A549 (cell line): ENCODE measurements at regions not wholly inside any gene's neighbourhood (a gene's known extent, or its start where the extent isn't known, plus 50 kb on each side); places are given as distances from the start of the nearest gene placed in this dataset.

Experiments used
- ATAC-seq, 2 experiments: fragments of 200-7000 bp in 1 of 2; fragments of >200 bp in 1 of 2; cut with Nextera tagmentation in 1 of 2; cut with Tn5 transposase in 1 of 2; 3 replicates each; pipeline versions ENCODE4 v1.8.0 to v1.9.1; 2018 to 2020; ENCODE audit warnings: mild to moderate bottlenecking in 1 of 2, moderate library complexity in 1 of 2
- CTCF ChIA-PET: fragments of 300-600 bp; sonication (Branson Sonifier 250); formaldehyde crosslinking; extraction: SDS; loops from one replicate; lab custom pipeline; 2021; ENCODE audit warnings: antibody characterized with exemption, inconsistent platforms; lab: Yijun Ruan, JAX
- POLR2A ChIA-PET: fragments of 350-600 bp; formaldehyde crosslinking; extraction: SDS; loops from one replicate; lab custom pipeline; 2021; ENCODE audit warnings: antibody characterized with exemption, inconsistent platforms; lab: Yijun Ruan, JAX
- DNase-seq, 2 experiments: peaks; one replicate each; pipeline versions ENCODE4 v3.0.0 to v3.0.0-alpha.2; 2011 to 2016; ENCODE audit warnings: low read depth in 1 of 2, low spot score in 1 of 2
- FAIRE-seq: peaks from 2 replicates; lab custom pipeline; 2011; peaks lifted over from hg19 to GRCh38; lab: Jason Lieb, UNC
- H3K27ac ChIP-seq, 2 experiments: fragments of >200 bp; sonication (Bioruptor Twin); formaldehyde crosslinking; 3 replicates each; pipeline ENCODE4 v1.5.1; 2016 to 2017
- H3K4me1 ChIP-seq: fragments of >200 bp; sonication (Bioruptor Twin); formaldehyde crosslinking; 3 replicates; pipeline ENCODE4 v1.6.1; 2016
- H3K4me2 ChIP-seq: fragments of >200 bp; sonication (Bioruptor Twin); formaldehyde crosslinking; 3 replicates; pipeline ENCODE4 v1.6.1; 2016
- H3K4me3 ChIP-seq: fragments of >200 bp; sonication (Bioruptor Twin); formaldehyde crosslinking; 3 replicates; pipeline ENCODE4 v1.5.1; 2016
- H3K9me3 ChIP-seq: fragments of >200 bp; sonication (Bioruptor Twin); formaldehyde crosslinking; 3 replicates; pipeline ENCODE4 v1.6.1; 2016
- CBX8 ChIP-seq: fragments of 200-600 bp; sonication (generic); IDR thresholded peaks from 2 replicates; pipeline ENCODE4 v1.6.1; 2016
- CHD2 ChIP-seq: fragments of 150-350 bp; IDR thresholded peaks from 2 replicates; pipeline ENCODE4 v1.6.1; 2014; ENCODE audit warnings: low read length; ENCODE audit not compliant: partially characterized antibody
- EHF ChIP-seq: fragments of 250-450 bp; sonication (Bioruptor Pico); IDR thresholded peaks from 2 replicates; pipeline ENCODE4 v1.5.0; 2020; ENCODE audit warnings: mild to moderate bottlenecking
- EHMT2 ChIP-seq: fragments of 200-600 bp; sonication (generic); IDR thresholded peaks from 2 replicates; pipeline ENCODE4 v1.6.1; 2016; ENCODE audit warnings: antibody characterized with exemption, low read depth, mild to moderate bottlenecking, moderate library complexity
- GATA3 ChIP-seq: IDR thresholded peaks from 2 replicates; pipeline ENCODE4 v1.6.1; 2012; ENCODE audit warnings: borderline replicate concordance
- HOXB5 ChIP-seq: fragments of 250-450 bp; sonication (Bioruptor Pico); IDR thresholded peaks from 2 replicates; pipeline ENCODE4 v1.5.0; 2020; ENCODE audit warnings: mild to moderate bottlenecking, moderate library complexity
- JUN ChIP-seq, 2 experiments: fragments of >200 bp; sonication (Bioruptor Twin); formaldehyde crosslinking; IDR thresholded peaks; 2 replicates in 1 of 2; 3 replicates in 1 of 2; pipeline ENCODE4 v1.6.1; 2016 to 2017
- NPAS2 ChIP-seq: fragments of 250-450 bp; sonication (Bioruptor Pico); IDR thresholded peaks from 2 replicates; pipeline ENCODE4 v1.8.0; 2022; ENCODE audit warnings: mild to moderate bottlenecking, moderate library complexity, borderline replicate concordance
- RCOR1 ChIP-seq: fragments of 150-350 bp; IDR thresholded peaks from 2 replicates; pipeline ENCODE4 v1.6.1; 2014; ENCODE audit warnings: antibody characterized with exemption, low read length, low read depth
- RFX5 ChIP-seq: fragments of 450-650 bp; IDR thresholded peaks from 2 replicates; pipeline ENCODE4 v1.7.1; 2014; ENCODE audit warnings: antibody characterized with exemption, mild to moderate bottlenecking, moderate library complexity
- SMC3 ChIP-seq: fragments of >200 bp; sonication (Bioruptor Twin); formaldehyde crosslinking; IDR thresholded peaks from 3 replicates; pipeline ENCODE4 v1.6.1; 2018; ENCODE audit warnings: inconsistent platforms
- SREBF2 ChIP-seq: fragments of 450-650 bp; IDR thresholded peaks from 2 replicates; pipeline ENCODE4 v1.6.1; 2014; ENCODE audit warnings: mild to moderate bottlenecking, moderate library complexity
- ZC3H11A ChIP-seq: fragments of 450-650 bp; IDR thresholded peaks from 2 replicates; pipeline ENCODE4 v1.6.1; 2014; ENCODE audit warnings: antibody characterized with exemption, mild to moderate bottlenecking
- ZFP36 ChIP-seq: fragments of 450-650 bp; IDR thresholded peaks from 2 replicates; pipeline ENCODE4 v1.6.1; 2014; ENCODE audit warnings: borderline replicate concordance; ENCODE audit not compliant: partially characterized antibody
- ZNF302 ChIP-seq: fragments of 250-450 bp; sonication (Bioruptor Pico); IDR thresholded peaks from 2 replicates; pipeline ENCODE4 v1.9.0; 2021; ENCODE audit warnings: inconsistent platforms, mild to moderate bottlenecking, moderate library complexity
- ZSCAN20 ChIP-seq: fragments of 250-450 bp; sonication (Bioruptor Pico); IDR thresholded peaks from 2 replicates; pipeline ENCODE4 v1.8.0; 2022; ENCODE audit warnings: mild to moderate bottlenecking, moderate library complexity
- WGBS: methylation state at CpG from one replicate; pipeline ENCODE4 v1.1.6; 2017; ENCODE audit errors: missing lambda C conversion rate; 5-methylcytosine and 5-hydroxymethylcytosine counted together
- TF ChIP-seq, protein P1 (sequence below): fragments of 150-350 bp; IDR thresholded peaks from 2 replicates; pipeline ENCODE4 v1.6.1; 2014; ENCODE audit warnings: low read depth, mild to moderate bottlenecking, low read length
- TF ChIP-seq, protein P2 (sequence below): fragments of 450-650 bp; IDR thresholded peaks from 2 replicates; pipeline ENCODE4 v1.6.1; 2014; ENCODE audit warnings: antibody characterized with exemption
- TF ChIP-seq, protein P3 (sequence below): fragments of 250-450 bp; sonication (Bioruptor Pico); IDR thresholded peaks from 2 replicates; pipeline ENCODE4 v1.5.0; 2020; ENCODE audit warnings: low read depth, mild to moderate bottlenecking, moderate library complexity
- TF ChIP-seq, protein P4 (sequence below): fragments of 250-450 bp; sonication (Bioruptor Pico); IDR thresholded peaks from 2 replicates; pipeline ENCODE4 v1.5.0; 2021; ENCODE audit warnings: mild to moderate bottlenecking, moderate library complexity, borderline replicate concordance
- TF ChIP-seq, protein P5 (sequence below): fragments of 200-600 bp; sonication (generic); IDR thresholded peaks from 2 replicates; pipeline ENCODE4 v1.6.1; 2016; ENCODE audit warnings: antibody characterized with exemption, mild to moderate bottlenecking, moderate library complexity

DNA sequence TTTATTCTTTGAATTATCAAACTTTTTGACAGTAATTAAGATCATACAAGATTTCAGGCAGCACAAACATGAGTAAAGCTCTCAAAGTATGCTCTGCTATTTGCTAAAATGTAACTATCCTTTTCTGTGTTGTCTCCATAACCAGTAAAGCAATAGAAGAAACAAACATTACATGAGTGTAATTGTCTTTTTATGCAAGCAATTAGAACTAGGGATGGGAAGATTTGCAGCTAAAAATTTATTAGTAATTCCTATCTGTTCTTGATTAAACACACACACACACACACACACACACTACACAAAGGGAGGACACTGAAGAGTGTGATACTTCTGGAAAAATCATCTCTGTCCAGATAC is 512.9 kb downstream of the FAT4 start:
- no peak overlapping the region for H3K4me2 ChIP-seq
- no peak overlapping the region for H3K4me3 ChIP-seq
- TF ChIP-seq RFX5 (no peak), EHMT2 (no peak), ZSCAN20 (CRISPR knock-in tag) (no peak)
- TF ChIP-seq, protein P1, sequence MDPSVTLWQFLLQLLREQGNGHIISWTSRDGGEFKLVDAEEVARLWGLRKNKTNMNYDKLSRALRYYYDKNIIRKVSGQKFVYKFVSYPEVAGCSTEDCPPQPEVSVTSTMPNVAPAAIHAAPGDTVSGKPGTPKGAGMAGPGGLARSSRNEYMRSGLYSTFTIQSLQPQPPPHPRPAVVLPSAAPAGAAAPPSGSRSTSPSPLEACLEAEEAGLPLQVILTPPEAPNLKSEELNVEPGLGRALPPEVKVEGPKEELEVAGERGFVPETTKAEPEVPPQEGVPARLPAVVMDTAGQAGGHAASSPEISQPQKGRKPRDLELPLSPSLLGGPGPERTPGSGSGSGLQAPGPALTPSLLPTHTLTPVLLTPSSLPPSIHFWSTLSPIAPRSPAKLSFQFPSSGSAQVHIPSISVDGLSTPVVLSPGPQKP: no peak
- TF ChIP-seq, all 56 proteins: peak for 0
- ATAC-seq (no peak), DNase-seq (no peak), FAIRE-seq (no peak)
- Histone ChIP-seq H3K4me1 (no peaks in the 10 kb centered on the region), H3K9me3 (no peaks in the 10 kb centered on the region), H3K27ac (no peak overlapping the region)
- CTCF ChIA-PET: no interaction called here
- POLR2A ChIA-PET: no interaction called here

DNA sequence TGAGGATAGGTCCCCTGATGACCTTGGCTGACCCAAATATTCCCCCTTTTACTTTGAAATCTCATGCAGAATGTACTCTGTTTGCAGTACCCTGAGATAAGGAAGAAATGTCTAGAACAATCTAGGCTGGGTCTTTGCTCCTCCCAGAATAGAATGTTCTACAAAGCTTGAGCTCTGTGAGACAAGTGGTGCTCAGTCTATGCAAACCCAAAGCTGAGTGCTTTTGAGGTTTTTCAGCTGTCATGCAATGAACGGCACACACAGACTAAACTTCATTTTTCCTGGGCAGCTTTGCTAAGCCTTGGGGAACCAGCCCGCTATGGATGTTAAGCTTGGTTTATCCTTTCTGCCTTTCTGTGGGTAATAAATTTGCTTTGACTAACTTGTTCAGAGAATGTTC is 513.6 kb downstream of the FAT4 start:
- no peaks in the 10 kb centered on the region for H3K9me3 ChIP-seq
- POLR2A ChIA-PET: no interaction called here
- FAIRE-seq: no peak
- no peak for ATAC-seq
- no peak for DNase-seq
- H3K27ac ChIP-seq: no peak overlapping the region
- H3K4me2 ChIP-seq: no peak overlapping the region
- TF ChIP-seq, protein P2, sequence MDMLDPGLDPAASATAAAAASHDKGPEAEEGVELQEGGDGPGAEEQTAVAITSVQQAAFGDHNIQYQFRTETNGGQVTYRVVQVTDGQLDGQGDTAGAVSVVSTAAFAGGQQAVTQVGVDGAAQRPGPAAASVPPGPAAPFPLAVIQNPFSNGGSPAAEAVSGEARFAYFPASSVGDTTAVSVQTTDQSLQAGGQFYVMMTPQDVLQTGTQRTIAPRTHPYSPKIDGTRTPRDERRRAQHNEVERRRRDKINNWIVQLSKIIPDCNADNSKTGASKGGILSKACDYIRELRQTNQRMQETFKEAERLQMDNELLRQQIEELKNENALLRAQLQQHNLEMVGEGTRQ: no peak
- TF ChIP-seq CBX8: no peak
- TF ChIP-seq, all 56 proteins: peak for 0
- H3K4me1 ChIP-seq: no peaks in the 10 kb centered on the region
- WGBS: 35% methylated on average over 2 of the region's 2 CpGs
- CTCF ChIA-PET: interaction anchor here (1.7 kb wide), 1 partner anchor 11 kb away, joined by 4 read pairs; no protein-coding TSS in a partner anchor
- H3K4me3 ChIP-seq: no peak overlapping the region

DNA sequence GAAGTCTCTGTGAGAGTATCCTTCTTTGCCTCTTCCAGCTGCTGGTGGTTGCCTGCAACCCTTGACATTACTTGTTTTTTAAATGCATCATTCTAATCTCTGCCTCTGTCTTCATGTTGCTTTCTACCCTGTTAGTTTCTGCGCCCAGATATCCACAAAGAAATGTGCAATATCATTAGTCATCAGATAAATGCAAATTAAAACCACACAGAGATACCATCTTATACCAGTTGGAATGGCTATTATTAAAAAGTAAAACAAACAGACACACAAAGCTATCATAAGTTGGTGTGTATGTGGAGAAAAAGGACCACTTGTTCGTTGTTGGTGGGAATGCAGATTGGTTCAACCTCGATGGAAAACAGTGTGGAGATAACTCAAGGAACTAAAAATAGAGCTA is 517.4 kb downstream of the FAT4 start:
- H3K9me3 ChIP-seq: no peaks in the 10 kb centered on the region
- FAIRE-seq (no peak), DNase-seq (no peak), ATAC-seq (no peak)
- ChIA-PET POLR2A (no interaction called here), CTCF (no interaction called here)
- TF ChIP-seq EHF (CRISPR knock-in tag) (no peak), ZC3H11A (no peak), CHD2 (no peak), EHMT2 (no peak), SREBF2 (no peak), GATA3 (no peak)
- TF ChIP-seq, protein P1: no peak
- TF ChIP-seq, protein P3, sequence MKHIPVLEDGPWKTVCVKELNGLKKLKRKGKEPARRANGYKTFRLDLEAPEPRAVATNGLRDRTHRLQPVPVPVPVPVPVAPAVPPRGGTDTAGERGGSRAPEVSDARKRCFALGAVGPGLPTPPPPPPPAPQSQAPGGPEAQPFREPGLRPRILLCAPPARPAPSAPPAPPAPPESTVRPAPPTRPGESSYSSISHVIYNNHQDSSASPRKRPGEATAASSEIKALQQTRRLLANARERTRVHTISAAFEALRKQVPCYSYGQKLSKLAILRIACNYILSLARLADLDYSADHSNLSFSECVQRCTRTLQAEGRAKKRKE (CRISPR knock-in tag): no peak
- TF ChIP-seq, protein P4, sequence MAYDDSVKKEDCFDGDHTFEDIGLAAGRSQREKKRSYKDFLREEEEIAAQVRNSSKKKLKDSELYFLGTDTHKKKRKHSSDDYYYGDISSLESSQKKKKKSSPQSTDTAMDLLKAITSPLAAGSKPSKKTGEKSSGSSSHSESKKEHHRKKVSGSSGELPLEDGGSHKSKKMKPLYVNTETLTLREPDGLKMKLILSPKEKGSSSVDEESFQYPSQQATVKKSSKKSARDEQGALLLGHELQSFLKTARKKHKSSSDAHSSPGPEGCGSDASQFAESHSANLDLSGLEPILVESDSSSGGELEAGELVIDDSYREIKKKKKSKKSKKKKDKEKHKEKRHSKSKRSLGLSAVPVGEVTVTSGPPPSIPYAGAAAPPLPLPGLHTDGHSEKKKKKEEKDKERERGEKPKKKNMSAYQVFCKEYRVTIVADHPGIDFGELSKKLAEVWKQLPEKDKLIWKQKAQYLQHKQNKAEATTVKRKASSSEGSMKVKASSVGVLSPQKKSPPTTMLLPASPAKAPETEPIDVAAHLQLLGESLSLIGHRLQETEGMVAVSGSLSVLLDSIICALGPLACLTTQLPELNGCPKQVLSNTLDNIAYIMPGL (CRISPR knock-in tag): no peak
- H3K4me2 ChIP-seq: no peak overlapping the region
- no peak overlapping the region for H3K27ac ChIP-seq
- 25% methylated on average over 3 of the region's 3 CpGs for WGBS
- no peak overlapping the region for H3K4me3 ChIP-seq
- no peaks in the 10 kb centered on the region for H3K4me1 ChIP-seq

DNA sequence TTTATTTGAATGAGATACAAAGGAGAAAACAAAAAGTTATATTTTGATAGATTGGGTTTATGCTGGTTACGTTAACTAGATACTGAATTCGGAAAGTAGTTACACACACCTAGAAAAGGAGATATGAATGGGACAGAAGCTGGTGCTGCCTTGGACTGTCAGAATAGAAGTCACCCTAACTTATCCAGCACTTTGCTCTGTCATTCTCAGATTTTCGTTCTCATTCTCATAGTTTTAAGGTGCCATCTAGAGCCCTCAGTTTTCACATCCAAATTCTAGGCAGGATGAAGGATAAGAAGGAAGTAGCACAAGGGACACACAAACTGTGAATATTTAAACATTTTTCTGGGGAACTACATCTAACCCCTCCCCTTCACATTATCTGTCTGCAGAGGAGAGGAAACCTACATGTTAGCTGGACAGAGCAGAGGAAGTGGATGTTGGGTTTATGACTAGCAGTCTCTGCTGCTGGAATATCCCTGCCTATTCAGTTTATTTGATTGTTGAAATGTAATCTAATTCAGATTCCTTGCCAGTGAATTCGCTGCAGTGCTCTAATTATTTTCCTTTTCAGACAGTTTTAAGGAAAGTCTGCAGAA is 521.9 kb downstream of the FAT4 start:
- ChIA-PET CTCF (no interaction called here), POLR2A (no interaction called here)
- no peaks in the 10 kb centered on the region for H3K4me1 ChIP-seq
- H3K4me2 ChIP-seq: no peak overlapping the region
- no peaks in the 10 kb centered on the region for H3K9me3 ChIP-seq
- no peak overlapping the region for H3K4me3 ChIP-seq
- 50% methylated on average over 4 of the region's 4 CpGs for WGBS
- H3K27ac ChIP-seq: no peak overlapping the region
- no peak for FAIRE-seq
- no peak for DNase-seq
- no peak for ATAC-seq
- TF ChIP-seq JUN (IDR thresholded peaks at IDR 0.05): no peak
- no peak for TF ChIP-seq NPAS2 (CRISPR knock-in tag)
- TF ChIP-seq HOXB5 (CRISPR knock-in tag): no peak
- no peak for TF ChIP-seq CBX8
- TF ChIP-seq ZNF302 (CRISPR knock-in tag): no peak
- TF ChIP-seq SMC3: no peak
- TF ChIP-seq ZSCAN20 (CRISPR knock-in tag): no peak
- TF ChIP-seq ZFP36: no peak
- TF ChIP-seq RCOR1: no peak
- TF ChIP-seq, protein P5, sequence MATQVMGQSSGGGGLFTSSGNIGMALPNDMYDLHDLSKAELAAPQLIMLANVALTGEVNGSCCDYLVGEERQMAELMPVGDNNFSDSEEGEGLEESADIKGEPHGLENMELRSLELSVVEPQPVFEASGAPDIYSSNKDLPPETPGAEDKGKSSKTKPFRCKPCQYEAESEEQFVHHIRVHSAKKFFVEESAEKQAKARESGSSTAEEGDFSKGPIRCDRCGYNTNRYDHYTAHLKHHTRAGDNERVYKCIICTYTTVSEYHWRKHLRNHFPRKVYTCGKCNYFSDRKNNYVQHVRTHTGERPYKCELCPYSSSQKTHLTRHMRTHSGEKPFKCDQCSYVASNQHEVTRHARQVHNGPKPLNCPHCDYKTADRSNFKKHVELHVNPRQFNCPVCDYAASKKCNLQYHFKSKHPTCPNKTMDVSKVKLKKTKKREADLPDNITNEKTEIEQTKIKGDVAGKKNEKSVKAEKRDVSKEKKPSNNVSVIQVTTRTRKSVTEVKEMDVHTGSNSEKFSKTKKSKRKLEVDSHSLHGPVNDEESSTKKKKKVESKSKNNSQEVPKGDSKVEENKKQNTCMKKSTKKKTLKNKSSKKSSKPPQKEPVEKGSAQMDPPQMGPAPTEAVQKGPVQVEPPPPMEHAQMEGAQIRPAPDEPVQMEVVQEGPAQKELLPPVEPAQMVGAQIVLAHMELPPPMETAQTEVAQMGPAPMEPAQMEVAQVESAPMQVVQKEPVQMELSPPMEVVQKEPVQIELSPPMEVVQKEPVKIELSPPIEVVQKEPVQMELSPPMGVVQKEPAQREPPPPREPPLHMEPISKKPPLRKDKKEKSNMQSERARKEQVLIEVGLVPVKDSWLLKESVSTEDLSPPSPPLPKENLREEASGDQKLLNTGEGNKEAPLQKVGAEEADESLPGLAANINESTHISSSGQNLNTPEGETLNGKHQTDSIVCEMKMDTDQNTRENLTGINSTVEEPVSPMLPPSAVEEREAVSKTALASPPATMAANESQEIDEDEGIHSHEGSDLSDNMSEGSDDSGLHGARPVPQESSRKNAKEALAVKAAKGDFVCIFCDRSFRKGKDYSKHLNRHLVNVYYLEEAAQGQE: no peak
